ENCODE measurements at regions not wholly inside any gene's neighbourhood (a gene's known extent, or its start where the extent isn't known, plus 50 kb on each side); places are given as distances from the start of the nearest gene placed in this dataset.

DNA sequence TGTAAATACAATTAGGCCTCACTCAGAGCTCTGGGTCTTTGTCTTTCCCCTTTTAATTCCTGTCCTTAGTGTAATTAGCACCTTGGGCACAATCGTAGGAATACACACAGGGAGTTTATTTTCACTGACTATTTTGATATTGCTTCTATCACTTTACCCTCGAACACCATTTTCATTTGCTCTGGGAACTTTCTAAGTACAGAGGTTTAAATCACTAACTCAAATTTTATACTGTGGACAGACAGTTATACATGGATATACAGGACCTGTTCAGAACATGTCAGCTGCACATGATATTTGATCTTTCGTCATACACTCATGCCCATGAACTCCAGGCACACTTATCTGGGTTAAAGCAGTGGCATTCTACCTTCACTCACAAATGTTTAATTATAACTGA lies 217.8 kb upstream of the TMEM161B start:
- H3K36me3 ChIP-seq = no peaks in the 10 kb centered on the region
- peaks cover 9% of the 10 kb centered on the region for H3K27me3 ChIP-seq
- no peaks in the 10 kb centered on the region for H3K4me1 ChIP-seq
- H3K4me3 ChIP-seq (ENCODE audit: low read depth, low read length) = no peak overlapping the region
- TF ChIP-seq, protein P1, sequence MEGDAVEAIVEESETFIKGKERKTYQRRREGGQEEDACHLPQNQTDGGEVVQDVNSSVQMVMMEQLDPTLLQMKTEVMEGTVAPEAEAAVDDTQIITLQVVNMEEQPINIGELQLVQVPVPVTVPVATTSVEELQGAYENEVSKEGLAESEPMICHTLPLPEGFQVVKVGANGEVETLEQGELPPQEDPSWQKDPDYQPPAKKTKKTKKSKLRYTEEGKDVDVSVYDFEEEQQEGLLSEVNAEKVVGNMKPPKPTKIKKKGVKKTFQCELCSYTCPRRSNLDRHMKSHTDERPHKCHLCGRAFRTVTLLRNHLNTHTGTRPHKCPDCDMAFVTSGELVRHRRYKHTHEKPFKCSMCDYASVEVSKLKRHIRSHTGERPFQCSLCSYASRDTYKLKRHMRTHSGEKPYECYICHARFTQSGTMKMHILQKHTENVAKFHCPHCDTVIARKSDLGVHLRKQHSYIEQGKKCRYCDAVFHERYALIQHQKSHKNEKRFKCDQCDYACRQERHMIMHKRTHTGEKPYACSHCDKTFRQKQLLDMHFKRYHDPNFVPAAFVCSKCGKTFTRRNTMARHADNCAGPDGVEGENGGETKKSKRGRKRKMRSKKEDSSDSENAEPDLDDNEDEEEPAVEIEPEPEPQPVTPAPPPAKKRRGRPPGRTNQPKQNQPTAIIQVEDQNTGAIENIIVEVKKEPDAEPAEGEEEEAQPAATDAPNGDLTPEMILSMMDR (IDR thresholded peaks at IDR 0.05; ENCODE audit: low read depth, low read length) = no peak
- no peaks in the 10 kb centered on the region for H3K9me3 ChIP-seq
- no peak for DNase-seq

DNA sequence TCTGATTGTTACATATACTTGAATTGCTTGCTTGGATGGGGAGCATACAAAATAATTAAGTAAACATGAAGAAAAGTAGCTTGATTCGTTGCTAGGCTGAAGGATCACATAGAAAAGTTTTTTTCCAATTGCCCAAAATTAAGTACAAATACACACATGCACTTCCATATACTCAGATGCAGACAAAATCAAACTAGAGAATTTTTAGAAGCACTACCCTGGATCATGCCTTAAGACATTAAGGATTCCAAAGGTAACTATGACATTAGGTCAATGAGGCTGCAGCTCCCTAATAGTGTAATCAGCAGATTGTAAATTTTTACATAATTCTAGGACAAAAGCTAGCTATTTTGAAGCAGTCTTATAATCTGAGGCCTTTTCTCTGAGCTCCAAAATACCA lies 216.9 kb upstream of the TMEM161B start:
- Histone ChIP-seq H3K27me3 (peaks cover 9% of the 10 kb centered on the region), H3K9me3 (no peaks in the 10 kb centered on the region), H3K36me3 (no peaks in the 10 kb centered on the region), H3K4me3 (ENCODE audit: low read depth, low read length) (no peak overlapping the region), H3K4me1 (no peaks in the 10 kb centered on the region)
- TF ChIP-seq, protein P1 (IDR thresholded peaks at IDR 0.05; ENCODE audit: low read depth, low read length) = no peak
- DNase-seq = no peak

DNA sequence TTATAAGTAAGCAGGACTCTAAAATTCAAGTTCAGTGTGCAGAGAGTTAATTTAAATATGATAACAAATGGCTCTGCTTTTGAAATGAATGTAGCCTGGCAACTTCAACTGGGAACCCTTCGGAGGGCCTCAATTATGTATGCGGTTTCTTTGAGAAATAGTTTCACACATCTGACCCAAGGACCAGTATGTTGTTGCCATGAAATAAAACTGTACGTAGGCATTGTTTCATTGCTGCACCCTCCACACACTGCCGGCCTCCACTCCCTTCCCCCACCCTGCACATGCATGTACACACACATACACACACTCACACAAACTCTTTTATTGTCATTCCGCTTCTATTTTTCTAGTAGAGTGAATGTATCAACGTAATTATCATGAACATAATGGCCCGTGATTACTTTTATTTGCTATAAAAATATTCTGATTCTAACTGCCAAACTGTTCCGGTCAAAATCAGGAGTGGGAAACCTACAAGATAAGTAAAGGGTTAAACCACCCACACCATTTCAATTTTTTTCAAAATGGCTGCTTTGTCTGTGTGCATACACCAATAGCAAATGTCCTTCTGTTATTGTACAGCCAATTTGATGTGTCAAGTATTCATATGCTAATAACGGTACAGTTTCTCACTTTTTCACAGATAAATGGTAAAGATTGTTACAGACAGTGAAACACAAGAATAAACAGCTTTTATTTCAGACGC lies 215.5 kb upstream of the TMEM161B start:
- no peak for DNase-seq
- TF ChIP-seq, protein P1 (IDR thresholded peaks at IDR 0.05; ENCODE audit: low read depth, low read length) = no peak

DNA sequence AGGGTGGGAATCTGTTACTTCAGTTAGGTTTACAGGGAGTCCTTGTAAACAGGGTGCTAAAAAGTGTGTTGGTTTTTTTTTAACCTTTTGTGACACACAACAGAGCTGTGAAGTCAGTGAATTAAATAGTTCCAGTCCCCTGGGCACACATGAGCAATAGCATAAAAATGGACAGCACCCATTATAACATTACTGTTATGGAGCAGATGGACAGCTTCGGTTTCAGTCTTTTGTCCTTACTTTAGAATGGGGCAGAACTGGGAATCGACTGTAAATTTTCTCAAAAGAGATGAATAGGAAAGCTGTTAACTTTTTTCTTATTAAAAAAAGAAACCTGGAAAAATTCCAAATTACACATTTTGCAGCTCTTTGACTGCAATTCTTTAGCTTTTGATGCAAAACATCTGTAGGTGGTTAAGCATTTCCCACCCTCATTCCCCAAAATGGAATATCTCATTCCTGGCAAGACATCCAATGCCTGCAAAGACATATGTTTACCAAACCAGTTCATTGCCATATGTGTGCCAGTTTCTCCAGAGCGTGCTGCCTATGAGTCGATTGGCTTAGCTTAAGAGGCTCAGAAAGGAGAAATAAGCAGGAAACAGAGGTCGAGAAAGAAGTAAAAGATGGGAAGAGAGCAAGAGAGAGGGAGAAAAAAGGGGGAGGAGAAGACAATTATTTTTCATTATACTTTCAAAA lies 212.3 kb upstream of the TMEM161B start:
- no peaks in the 10 kb centered on the region for H3K4me1 ChIP-seq
- H3K9me3 ChIP-seq = no peaks in the 10 kb centered on the region
- H3K27me3 ChIP-seq = no peaks in the 10 kb centered on the region
- no peaks in the 10 kb centered on the region for H3K36me3 ChIP-seq
- H3K4me3 ChIP-seq (ENCODE audit: low read depth, low read length) = no peak overlapping the region
- no peak for DNase-seq
- TF ChIP-seq, protein P1 (IDR thresholded peaks at IDR 0.05; ENCODE audit: low read depth, low read length) = no peak

More for the DNA sequence above, 215.5 kb upstream of the TMEM161B start:
- no peaks in the 10 kb centered on the region for H3K36me3 ChIP-seq
- H3K4me3 ChIP-seq (ENCODE audit: low read depth, low read length) = no peak overlapping the region
- H3K9me3 ChIP-seq = no peaks in the 10 kb centered on the region
- H3K4me1 ChIP-seq = no peaks in the 10 kb centered on the region
- H3K27me3 ChIP-seq = peaks cover 9% of the 10 kb centered on the region

DNA sequence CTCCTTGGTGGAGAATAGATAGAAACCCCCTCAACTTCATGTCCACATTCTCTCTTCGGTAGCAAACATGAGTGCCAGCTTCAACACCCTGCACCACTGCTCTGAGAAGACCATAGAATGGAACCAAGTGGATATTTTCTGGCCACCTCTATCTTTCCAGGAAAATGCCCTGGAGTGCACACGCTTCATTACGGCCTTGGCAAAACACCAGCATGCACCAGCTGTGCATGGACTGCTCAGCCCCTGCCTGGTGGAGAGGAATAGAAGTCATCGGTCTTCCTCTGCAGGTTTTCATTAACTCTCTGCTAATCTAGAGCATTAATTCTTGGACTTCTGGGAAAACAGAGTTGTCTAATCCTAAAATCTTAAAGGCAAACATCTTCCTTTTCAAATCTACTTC lies 211.6 kb upstream of the TMEM161B start:
- Histone ChIP-seq H3K4me1 (no peaks in the 10 kb centered on the region), H3K36me3 (no peaks in the 10 kb centered on the region), H3K4me3 (ENCODE audit: low read depth, low read length) (no peak overlapping the region), H3K27me3 (no peaks in the 10 kb centered on the region), H3K9me3 (no peaks in the 10 kb centered on the region)
- DNase-seq = peak; percentile 15
- TF ChIP-seq, protein P1 (IDR thresholded peaks at IDR 0.05; ENCODE audit: low read depth, low read length) = no peak

DNA sequence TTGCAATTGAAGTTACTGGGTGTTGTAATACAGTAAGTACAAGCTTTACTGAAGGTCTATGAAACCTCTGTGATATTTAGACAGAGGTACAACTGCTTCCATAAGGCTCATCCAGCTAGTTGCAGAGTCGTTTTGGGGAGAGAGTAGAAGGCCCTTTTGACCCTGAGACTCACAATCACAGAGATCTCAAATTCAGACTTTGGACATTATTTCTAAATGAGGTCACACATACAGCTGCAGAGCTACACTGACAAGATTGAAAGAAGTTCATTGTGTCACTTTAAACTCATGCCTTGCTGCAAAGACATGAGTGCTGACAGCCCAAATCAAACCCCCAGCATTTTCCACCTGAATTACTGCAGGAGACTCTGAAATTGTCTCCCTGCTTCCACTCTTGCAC lies 205.9 kb upstream of the TMEM161B start:
- Histone ChIP-seq H3K4me3 (ENCODE audit: low read depth, low read length) (no peak overlapping the region), H3K9me3 (no peaks in the 10 kb centered on the region), H3K27me3 (no peaks in the 10 kb centered on the region), H3K4me1 (no peaks in the 10 kb centered on the region), H3K36me3 (no peaks in the 10 kb centered on the region)
- no peak for DNase-seq
- TF ChIP-seq, protein P1 (IDR thresholded peaks at IDR 0.05; ENCODE audit: low read depth, low read length) = no peak
